ENCODE measurements at regions not wholly inside any gene's neighbourhood (a gene's known extent, or its start where the extent isn't known, plus 50 kb on each side); places are given as distances from the start of the nearest gene placed in this dataset.

- no peak for DNase-seq
Measured at GRCh38 chr13:78777396-78777795, 118.4 kb upstream of the OBI1 start.

- no peak for DNase-seq
Measured at GRCh38 chr13:78772933-78773332, 114.0 kb upstream of the OBI1 start.

GRCh38 chr13:78770601-78771000, 111.6 kb upstream of the OBI1 start:
- DNase-seq = no peak

- DNase-seq = no peak
Measured at GRCh38 chr13:78768950-78769349, 110.0 kb upstream of the OBI1 start.

GRCh38 chr13:78764665-78765064, 105.7 kb upstream of the OBI1 start:
- no peak for DNase-seq

- DNase-seq = no peak
Measured at GRCh38 chr13:78762825-78763224, 103.9 kb upstream of the OBI1 start.

- DNase-seq = no peak
Measured at GRCh38 chr13:78759704-78760103, 100.7 kb upstream of the OBI1 start.

GRCh38 chr13:78758549-78758948, 99.6 kb upstream of the OBI1 start:
- no peak for DNase-seq

- no peak for DNase-seq
Measured at GRCh38 chr13:78753435-78753834, 94.5 kb upstream of the OBI1 start.

GRCh38 chr13:78750735-78751134, 91.8 kb upstream of the OBI1 start:
- no peak for DNase-seq

DNA sequence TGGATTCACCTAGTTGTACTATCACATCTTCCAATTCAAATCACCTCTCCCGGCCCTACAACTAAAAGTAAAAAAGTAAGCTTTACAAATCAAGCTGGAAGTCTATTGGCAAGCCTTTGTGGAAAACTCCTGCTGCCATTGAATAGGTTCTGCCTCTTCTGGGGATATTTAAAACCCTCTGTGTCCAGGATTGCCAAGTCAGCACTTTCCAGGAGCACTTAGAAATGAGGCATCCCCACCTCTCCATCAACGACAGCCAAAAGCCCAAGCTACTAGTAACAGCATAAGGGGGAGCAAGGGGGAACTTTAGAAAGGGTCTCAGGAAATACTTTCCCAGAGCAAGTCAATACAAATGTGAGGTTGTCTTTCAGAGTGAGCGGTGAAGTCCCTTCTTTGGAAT, 85.0 kb upstream of the OBI1 start:
- DNase-seq = no peak

DNA sequence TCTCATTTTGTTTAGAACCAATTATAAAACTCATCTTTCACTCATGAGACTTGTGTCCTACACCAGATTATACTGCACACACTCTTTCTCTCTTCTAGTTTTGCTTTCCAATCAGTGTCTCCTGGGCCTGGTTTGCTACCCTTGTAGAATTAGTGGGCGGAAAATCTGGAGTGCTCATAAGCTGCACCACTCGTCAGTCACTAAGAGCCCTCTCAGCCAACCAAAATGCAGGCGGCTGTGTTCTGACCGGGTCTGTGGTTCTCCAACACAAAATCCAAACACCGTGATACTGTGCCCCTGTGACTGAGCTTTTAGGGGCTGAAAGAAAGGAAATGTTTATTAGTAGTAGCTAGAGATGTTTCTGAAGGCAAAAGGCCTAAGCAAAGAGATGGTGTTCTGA, 83.7 kb upstream of the OBI1 start:
- DNase-seq = no peak

DNA sequence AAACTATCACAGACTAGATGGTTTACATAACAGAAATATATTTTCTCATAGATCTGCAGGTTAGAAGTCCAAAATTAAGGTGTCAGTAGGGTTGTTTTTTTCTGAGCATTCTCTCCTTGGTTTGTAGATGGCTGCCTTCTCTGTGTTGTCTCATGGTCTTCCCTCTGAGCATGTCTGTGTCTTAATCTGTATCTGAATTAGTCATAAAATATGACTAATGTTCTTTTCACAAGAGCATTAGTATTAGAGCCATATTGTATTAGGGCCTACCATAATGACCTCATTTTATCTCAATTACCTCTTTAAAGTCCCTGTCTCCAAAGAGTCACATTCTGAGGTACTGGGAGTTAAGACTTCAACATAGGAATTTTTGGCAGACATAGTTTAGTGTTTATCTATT, 77.2 kb upstream of the OBI1 start:
- no peak for DNase-seq

DNA sequence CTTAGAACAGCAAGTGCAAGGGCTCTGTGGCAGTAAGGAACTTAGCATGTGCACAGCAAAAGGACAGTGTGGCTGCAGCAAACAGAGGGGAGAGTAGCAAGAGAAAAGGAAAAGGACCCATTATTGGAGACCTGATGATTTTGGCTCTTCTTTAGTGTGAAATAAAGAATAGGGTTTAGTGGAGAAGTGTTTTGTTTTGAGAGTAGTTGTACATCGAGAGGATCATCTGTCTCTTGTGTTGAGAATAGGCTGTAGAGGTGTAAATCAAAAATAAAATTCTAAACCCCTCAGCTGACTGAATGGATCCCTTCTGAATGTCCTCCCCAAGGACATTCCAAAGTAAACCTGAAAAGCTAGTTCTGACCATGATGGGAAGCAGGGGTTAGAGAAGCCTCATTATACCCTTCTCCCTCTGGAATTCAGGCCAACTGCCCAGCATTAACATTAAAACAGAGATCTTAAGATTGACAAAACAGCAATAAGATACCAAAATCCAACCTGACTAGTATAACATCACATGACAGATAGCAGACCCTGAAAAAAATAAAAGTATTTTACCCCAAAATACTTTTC, 73.6 kb upstream of the OBI1 start:
- no peak for DNase-seq

GRCh38 chr13:78722700-78723099, 63.7 kb upstream of the OBI1 start:
- DNase-seq = no peak

- DNase-seq = no peak
Measured at GRCh38 chr13:78719367-78719766, 60.4 kb upstream of the OBI1 start.

- DNase-seq = no peak
Measured at GRCh38 chr13:78714717-78715116, 55.8 kb upstream of the OBI1 start.

- DNase-seq = no peak
Measured at GRCh38 chr13:78712831-78713230, 53.9 kb upstream of the OBI1 start.

DNA sequence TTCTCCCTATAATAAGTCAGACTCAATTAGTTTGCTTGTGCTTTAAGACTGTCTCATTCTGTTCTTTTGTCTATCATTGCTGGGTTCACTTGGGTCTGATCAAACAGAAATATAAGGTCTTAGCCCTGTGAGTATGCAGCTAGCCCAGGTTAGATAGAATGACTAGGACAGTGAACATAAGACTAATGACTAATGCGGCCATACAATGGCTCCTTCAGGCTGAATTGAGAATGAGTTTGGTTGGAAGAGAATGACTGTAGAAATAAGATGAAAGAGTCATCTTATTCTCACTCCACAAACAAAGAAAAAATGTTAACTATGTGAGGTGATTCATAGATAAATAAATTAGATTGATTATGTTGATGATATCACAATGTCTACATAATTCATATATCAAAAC, 50.1 kb upstream of the OBI1 start:
- no peak for DNase-seq
